ENCODE measurements at regions not wholly inside any gene's neighbourhood (a gene's known extent, or its start where the extent isn't known, plus 50 kb on each side); places are given as distances from the start of the nearest gene placed in this dataset.
"Not testable (repeated sequence)": the region's sequence is repeated elsewhere in the genome, so short reads cannot be mapped to it uniquely, and the experiment has no call there.

DNA sequence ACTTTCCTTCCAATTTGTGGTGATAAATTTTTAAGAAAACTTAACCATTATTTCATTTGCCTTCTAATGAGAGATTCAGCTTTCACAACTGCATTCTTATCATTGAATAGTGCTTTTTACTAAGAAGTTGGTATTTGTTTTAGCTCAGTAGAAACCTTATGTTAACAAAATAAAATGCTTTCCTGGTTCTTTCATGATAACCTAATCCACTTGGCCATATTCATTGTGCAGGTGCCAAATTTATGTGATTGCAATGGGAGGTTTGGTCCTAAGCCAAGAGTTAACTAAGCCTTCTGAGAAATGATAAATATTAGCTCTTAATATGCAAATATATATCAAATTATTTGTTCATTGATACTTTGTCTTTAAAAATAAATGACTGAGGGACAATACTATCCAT lies 141.1 kb upstream of the TLE4 start:
- no peak for DNase-seq
- intact Hi-C loops (cut with DNase I, micrococcal nuclease) = no loop called here

DNA sequence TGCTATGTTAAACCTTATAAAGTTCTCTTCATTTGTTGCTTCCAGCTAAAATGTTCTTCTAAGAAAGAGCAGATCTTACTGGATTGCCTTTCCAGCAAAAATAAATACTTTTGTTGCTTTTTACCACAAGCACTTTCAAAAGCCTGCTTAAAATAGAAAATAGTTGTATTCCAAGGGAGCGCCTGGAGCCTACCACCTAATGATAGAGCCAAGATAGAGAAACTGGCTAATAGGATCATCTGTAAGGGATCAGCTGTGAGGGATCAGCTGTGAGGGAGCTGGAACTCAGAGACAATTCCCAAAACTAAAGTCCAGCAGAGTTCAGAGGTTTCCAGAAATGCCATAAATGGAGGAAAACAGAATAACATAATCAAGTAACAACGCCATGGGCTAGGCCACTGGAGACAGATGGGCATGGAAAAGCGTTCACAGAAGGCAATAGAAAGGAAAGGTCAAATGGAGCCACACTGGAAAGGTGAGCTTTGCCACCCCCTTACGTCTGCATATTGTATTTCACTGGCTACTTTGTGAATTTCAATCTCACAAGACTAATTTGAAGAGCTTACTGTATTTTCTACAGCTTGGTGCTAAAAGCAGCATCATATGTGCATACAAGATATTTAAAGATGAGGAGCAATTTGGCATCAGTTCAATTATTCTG lies 140.6 kb upstream of the TLE4 start:
- intact Hi-C loops (cut with DNase I, micrococcal nuclease) = no loop called here
- ATAC-seq (no peak), DNase-seq (no peak)

More for the DNA sequence above, 141.1 kb upstream of the TLE4 start:
- no peak for ATAC-seq

GRCh38 chr9:79432485-79432884 lies 139.3 kb upstream of the TLE4 start:
- no peak for DNase-seq
- intact Hi-C loops (cut with DNase I, micrococcal nuclease) = no loop called here
- ATAC-seq = no peak

DNA sequence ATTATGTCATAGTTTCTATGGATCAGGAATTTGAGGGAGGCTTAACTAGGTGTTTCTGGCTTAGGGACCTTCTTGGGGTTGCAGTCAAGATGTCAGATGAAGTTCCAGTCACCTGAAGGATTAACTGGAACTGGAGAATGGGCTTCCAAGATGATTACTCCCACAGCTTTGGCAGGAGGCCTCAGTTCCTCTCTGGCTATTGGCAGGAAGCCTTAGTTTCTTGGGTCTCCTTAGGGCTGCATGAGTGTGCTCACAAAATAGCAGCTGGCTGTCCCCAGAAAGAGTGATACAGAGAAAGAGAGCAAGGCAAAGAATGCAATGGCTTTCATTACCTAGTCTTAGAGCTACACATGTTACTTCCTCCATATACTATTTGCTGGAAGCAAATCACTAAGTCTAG lies 138.1 kb upstream of the TLE4 start:
- no peak for DNase-seq
- intact Hi-C loops (cut with DNase I, micrococcal nuclease) = no loop called here
- no peak for ATAC-seq

DNA sequence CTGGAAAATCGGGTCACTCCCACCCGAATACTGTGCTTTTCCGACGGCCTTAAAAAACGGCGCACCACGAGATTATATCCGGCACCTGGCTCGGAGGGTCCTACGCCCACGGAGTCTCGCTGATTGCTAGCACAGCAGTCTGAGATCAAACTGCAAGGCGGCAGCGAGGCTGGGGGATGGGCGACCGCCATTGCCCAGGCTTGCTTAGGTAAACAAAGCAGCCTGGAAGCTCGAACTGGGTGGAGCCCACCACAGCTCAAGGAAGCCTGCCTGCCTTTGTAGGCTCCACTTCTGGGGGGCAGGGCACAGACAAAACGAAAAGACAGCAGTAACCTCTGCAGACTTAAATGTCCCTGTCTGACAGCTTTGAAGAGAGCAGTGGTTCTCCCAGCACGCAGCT lies 132.5 kb upstream of the TLE4 start:
- ATAC-seq; intact Hi-C loops (cut with DNase I, micrococcal nuclease): not testable (repeated sequence)
- DNase-seq = peak in 1 of 2 donors; percentile 38

DNA sequence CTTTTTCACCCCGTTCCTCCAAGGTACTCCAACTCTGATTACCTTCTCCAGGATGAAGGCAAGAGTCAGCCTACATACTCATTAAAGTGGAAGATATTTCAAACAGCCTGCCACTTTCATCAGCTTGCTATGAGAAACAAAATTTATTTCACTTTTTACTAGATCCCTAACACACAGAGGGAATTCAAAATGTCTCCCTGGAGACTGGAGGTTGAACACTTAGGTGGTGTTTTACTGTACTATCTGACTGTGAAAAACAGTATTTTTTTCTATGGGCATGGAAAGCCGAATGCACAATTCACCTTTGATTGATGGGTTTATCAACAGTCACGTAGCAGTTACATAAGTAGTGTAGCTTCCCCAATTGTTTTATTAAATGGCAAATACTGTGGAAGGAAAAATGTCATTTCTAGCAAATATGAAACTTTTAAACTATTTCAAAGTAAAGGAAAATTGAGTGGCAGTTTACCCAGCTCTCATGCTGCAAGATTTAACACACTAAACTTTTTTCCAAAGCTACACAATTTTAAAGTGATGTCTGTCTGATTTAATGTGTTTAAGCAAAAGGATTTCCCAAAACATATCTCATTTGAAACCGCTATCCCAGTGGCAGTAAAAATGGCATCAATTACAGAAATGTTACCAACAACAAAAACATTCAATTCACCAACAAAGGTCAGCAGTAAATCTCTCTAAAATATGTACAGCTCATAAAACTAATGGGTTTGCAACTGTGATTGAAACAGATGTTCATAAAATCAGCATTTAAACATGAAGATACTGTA lies 125.0 kb upstream of the TLE4 start:
- ATAC-seq (no peak), DNase-seq (no peak)
- intact Hi-C loops (cut with DNase I, micrococcal nuclease) = no loop called here

DNA sequence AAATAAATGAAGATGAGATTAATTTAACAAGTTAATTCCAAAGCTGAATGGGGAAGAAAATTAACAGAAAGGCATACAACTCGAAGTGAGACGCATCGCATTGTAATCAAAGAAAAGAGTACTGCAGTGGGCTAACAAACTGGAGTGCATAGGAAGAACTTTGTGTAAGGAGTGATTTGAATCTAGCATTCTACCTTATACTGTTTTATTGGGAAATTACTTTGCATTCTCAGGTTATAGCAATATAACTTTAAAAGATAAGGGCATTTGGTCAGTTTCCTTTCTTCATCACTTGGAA lies 124.5 kb upstream of the TLE4 start:
- DNase-seq = no peak
- intact Hi-C loops (cut with DNase I, micrococcal nuclease) = no loop called here
- ATAC-seq = no peak

- DNase-seq = no peak
- ATAC-seq = no peak
- intact Hi-C loops (cut with DNase I, micrococcal nuclease) = no loop called here
Measured at GRCh38 chr9:79447762-79448161, 124.0 kb upstream of the TLE4 start.

DNA sequence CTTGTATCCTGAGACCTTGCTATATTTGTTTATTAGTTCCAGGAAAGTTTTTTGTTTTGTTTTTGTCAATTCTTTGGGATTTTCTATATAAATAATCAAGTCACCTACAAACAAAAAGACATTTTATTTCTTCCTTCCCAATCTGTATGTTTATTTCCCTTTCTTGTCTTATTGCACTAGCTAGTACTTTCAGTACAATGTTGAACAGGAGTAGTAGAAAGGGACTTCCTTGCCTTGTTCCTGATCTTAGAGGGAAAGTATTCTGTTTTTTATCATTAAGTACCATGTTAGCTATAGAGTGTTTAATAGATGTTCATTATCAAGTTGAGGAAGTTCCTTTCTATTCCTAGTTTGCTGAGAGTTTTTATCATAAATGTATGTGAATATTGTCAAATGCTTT lies 119.5 kb upstream of the TLE4 start:
- ATAC-seq (no peak), DNase-seq (no peak)
- intact Hi-C loops (cut with DNase I, micrococcal nuclease) = no loop called here

DNA sequence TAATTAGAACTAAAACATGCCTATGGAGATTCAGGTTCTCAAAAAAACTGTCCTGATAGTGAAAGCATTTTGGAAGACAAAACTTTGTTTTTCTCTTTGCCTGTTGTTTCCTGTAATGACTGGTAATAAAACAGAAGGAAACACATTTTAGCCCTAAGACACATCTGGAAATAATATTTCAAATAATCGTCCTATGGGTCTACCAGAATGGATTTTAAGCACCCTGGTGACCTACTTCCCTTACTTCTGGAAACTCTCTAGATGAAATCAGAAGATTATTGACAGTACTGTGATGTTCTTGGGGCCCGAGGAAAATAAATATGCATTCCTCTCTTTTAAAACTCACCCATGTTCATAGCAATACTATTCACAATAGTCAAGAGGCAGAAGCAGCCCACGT lies 110.1 kb upstream of the TLE4 start:
- no peak for ATAC-seq
- DNase-seq = no peak
- intact Hi-C loops (cut with DNase I, micrococcal nuclease) = no loop called here

DNA sequence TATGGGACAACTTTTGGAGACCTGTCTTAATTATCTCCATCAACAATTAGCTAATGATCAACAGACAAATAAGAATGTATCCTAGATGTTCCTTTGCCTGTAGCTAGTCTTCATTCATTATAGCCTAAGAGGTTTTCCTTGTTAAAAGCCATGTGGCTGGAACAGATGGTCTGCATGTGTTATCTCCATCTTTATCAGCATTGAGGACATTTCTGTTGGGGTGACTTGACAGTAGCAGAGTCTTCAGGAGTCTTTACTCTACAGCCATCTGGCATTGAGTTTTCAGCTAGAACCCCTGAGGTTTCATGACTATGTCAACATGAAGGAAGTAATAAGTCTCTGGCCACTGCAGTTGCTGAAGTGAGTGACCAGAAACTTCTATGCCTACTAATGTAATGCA lies 106.6 kb upstream of the TLE4 start:
- intact Hi-C loops (cut with DNase I, micrococcal nuclease) = no loop called here
- ATAC-seq (no peak), DNase-seq (no peak)

GRCh38 chr9:79469164-79469563 lies 102.6 kb upstream of the TLE4 start:
- ATAC-seq (no peak), DNase-seq (no peak)
- intact Hi-C loops (cut with DNase I, micrococcal nuclease) = no loop called here

DNA sequence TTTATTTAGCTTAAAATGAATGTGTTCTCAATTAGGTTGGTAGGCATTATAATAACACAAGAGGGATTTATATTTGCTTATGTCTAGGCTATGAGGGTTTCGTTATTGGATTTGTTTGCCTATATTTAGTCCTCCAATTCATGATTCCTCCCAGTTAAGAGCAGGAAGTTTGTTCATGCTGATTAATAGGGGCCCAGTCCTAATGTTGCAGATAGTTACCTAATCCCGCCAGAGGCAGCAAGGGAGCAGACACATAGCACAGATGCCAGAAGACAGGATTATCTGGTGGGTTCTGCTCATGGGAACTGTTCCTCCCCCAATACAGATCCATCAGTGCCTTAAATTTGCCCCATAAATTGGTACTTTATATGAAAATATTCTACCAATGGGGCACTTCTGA lies 100.8 kb upstream of the TLE4 start:
- no peak for DNase-seq
- intact Hi-C loops (cut with DNase I, micrococcal nuclease) = no loop called here
- ATAC-seq = no peak

DNA sequence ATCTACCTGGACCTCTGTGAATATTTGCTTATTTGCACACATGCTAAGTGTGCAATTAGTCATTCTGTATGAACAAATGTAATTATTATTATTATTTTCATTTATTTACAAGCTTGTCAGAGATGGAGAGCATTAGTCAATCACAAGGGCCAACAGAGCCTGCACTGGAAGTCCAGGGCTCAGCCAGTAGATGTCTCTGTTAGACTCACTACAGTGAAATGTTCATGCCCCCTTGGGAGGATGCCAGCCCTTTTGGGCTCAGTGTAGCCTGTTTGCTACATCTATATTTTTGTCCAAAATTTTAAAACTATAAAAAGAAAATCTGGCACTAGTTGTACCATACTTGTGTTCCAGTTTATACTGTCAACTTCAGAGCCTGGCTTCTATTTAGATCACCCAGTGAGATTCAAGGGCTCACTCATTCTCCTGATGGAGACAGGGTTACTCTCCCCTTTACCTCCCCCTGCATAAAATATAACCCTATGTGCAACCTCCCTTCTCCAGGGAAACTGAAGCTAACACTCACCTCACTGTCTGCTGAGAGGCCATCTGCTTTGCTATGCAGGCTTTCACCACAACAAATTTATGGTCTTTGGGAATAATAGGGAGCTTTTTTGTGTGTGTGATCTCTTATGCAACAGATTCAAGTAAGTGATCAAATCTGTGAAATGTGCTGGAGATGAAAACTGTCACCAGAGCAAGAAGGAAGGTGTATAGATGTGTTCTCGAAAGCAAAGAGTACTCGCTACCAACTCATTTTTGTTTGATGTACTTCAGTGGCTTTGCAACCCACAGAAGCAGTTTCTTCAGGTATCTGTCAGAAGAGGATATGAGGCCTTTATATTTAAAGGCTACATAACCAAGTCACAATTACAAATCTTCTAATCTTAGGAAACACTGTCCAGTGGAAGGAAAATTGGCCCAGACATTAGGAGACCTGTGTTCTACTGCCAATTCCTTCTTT lies 99.9 kb upstream of the TLE4 start:
- ATAC-seq (no peak), DNase-seq (peak; percentile 36 to 47)
- intact Hi-C loops (cut with DNase I, micrococcal nuclease) = no loop called here

GRCh38 chr9:79473704-79474103 lies 98.1 kb upstream of the TLE4 start:
- intact Hi-C loops (cut with DNase I, micrococcal nuclease) = no loop called here
- no peak for ATAC-seq
- no peak for DNase-seq

DNA sequence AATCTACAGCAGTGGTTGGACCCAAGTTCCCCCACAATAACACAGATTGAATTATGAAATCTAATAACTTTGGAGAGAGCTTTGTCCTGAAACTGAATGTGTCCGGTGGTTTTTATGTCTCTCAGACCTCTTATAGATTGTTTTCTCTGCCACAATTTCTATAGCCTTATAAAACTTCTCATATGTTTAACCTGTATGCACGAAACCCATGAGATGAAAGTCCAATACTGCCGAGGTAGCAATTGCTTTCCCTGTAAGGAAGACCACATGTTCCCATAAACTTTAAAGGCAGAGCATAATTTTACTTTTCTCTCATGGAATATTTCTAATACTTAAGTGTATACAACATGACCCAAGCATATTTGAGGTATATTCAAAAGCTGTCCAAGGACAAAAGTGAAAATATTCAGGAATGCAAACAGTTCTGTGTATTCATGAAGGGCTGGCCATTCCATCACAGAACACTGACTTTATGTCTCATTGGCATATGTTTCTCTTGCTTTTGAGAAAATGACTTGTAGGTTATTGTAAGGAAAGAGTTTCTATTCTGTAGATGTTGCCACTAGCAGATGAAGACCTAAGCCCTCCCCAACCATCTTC lies 94.4 kb upstream of the TLE4 start:
- intact Hi-C loops (cut with DNase I, micrococcal nuclease) = no loop called here
- peak; percentile 94 for ATAC-seq
- DNase-seq = no peak

DNA sequence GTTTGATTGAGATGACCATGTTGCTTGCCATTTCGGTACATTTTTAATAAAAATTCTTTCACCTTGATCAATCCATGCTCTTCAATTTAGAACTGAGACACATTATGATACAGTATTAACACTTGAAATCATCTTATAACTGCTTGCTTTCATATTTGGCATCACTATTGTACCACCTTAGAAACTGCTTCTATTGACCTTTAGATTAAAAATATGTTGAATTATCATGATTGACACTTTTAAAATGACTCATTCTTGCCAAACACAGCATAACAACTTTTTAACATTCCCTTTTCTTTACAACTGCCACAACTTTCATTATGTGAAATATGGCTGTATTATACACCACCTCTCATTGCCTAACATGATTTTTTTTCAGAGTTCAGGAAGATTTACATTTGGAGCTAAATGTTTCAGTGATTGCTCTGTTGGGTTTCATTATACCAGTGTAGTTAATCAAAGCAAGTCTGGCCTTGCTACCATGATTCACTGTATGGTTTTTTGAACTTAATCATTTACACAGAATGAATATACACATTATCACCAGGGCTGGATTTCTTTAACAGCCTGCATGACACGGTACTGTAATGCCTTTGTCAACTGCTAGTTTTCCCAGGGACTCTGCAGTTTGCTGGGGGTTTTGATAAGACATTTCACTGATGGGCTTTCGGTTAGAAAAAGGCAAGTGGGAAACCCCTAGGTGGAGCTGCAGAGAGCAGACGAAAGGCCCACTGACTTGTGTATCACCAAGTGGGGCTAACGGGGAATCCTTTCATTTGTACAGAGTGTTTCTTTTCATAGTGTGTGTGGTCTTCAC lies 93.6 kb upstream of the TLE4 start:
- intact Hi-C loops (cut with DNase I, micrococcal nuclease) = no loop called here
- DNase-seq (peak in 1 of 2 donors; percentile 9), ATAC-seq (peak; percentile 33)

- DNase-seq (no peak), ATAC-seq (no peak)
- intact Hi-C loops (cut with DNase I, micrococcal nuclease) = no loop called here
Measured at GRCh38 chr9:79480639-79481038, 91.1 kb upstream of the TLE4 start.

Data from left colon (tissue), 2 donors.